HFFc6 (cell line): ENCODE measurements at regions not wholly inside any gene's neighbourhood (a gene's known extent, or its start where the extent isn't known, plus 50 kb on each side); places are given as distances from the start of the nearest gene placed in this dataset.
"Not testable (repeated sequence)": the region's sequence is repeated elsewhere in the genome, so short reads cannot be mapped to it uniquely, and the experiment has no call there.

Experiments
- DNase-seq: peaks from one replicate; pipeline ENCODE4 v3.0.0-alpha.2; 2018
- H3K27ac Mint-ChIP-seq: 2 replicates; pipeline ENCODE4 v1.8.0; 2020; ENCODE audit warnings: mild to moderate bottlenecking, mixed read lengths
- H3K27me3 Mint-ChIP-seq: 2 replicates; pipeline ENCODE4 v1.8.0; 2021; ENCODE audit warnings: mild to moderate bottlenecking, moderate library complexity, mixed read lengths; ENCODE audit not compliant: insufficient read depth
- H3K36me3 Mint-ChIP-seq: 2 replicates; pipeline ENCODE4 v1.8.0; 2021; ENCODE audit warnings: low read depth, mixed read lengths
- H3K4me1 Mint-ChIP-seq: 2 replicates; pipeline ENCODE4 v1.8.0; 2020; ENCODE audit warnings: low read depth, mixed read lengths
- H3K4me3 Mint-ChIP-seq: 2 replicates; pipeline ENCODE4 v1.8.0; 2020; ENCODE audit warnings: mild to moderate bottlenecking, moderate library complexity, mixed read lengths
- H3K9me3 Mint-ChIP-seq: 2 replicates; pipeline ENCODE4 v1.8.0; 2020; ENCODE audit warnings: mild to moderate bottlenecking, mixed read lengths
- CTCF ChIP-seq: fragments of 200-600 bp; sonication (generic); IDR thresholded peaks from 2 replicates; pipeline ENCODE4 v1.5.0; 2021; ENCODE audit warnings: antibody characterized with exemption, mild to moderate bottlenecking

- H3K4me1 Mint-ChIP-seq, result no peaks in the 10 kb centered on the region
- H3K27ac Mint-ChIP-seq, result no peak overlapping the region
- H3K9me3 Mint-ChIP-seq, result peaks cover 19% of the 10 kb centered on the region
- no peak overlapping the region for H3K4me3 Mint-ChIP-seq
- H3K27me3 Mint-ChIP-seq, result no peaks in the 10 kb centered on the region
- no peak for TF ChIP-seq CTCF
- no peaks in the 10 kb centered on the region for H3K36me3 Mint-ChIP-seq
- DNase-seq, result no peak
Measured at GRCh38 chr9:90165281-90165680, 477.3 kb downstream of the DIRAS2 start.

GRCh38 chr9:90166374-90166773, 476.2 kb downstream of the DIRAS2 start:
- peaks cover 30% of the 10 kb centered on the region for H3K9me3 Mint-ChIP-seq

GRCh38 chr9:90167914-90168313, 474.7 kb downstream of the DIRAS2 start:
- no peak for DNase-seq
- H3K27ac Mint-ChIP-seq, result no peak overlapping the region
- H3K27me3 Mint-ChIP-seq, result no peaks in the 10 kb centered on the region
- peaks cover 40% of the 10 kb centered on the region for H3K9me3 Mint-ChIP-seq
- H3K4me1 Mint-ChIP-seq, result no peaks in the 10 kb centered on the region
- H3K4me3 Mint-ChIP-seq, result no peak overlapping the region
- no peaks in the 10 kb centered on the region for H3K36me3 Mint-ChIP-seq
- TF ChIP-seq CTCF, result no peak

More at GRCh38 chr9:90166374-90166773, 476.2 kb downstream of the DIRAS2 start:
- not testable (repeated sequence) for H3K27ac Mint-ChIP-seq, H3K4me1 Mint-ChIP-seq, H3K27me3 Mint-ChIP-seq, DNase-seq, H3K4me3 Mint-ChIP-seq, H3K36me3 Mint-ChIP-seq

- no peak overlapping the region for H3K4me3 Mint-ChIP-seq
- no peaks in the 10 kb centered on the region for H3K27me3 Mint-ChIP-seq
Measured at GRCh38 chr9:90169490-90169889, 473.1 kb downstream of the DIRAS2 start.

GRCh38 chr9:90173935-90174334, 468.7 kb downstream of the DIRAS2 start:
- not testable (repeated sequence) for H3K27ac Mint-ChIP-seq, DNase-seq, H3K36me3 Mint-ChIP-seq, H3K4me1 Mint-ChIP-seq, H3K27me3 Mint-ChIP-seq, H3K4me3 Mint-ChIP-seq
- H3K9me3 Mint-ChIP-seq, result peaks cover 48% of the 10 kb centered on the region

More at GRCh38 chr9:90169490-90169889, 473.1 kb downstream of the DIRAS2 start:
- TF ChIP-seq CTCF, result no peak
- no peak overlapping the region for H3K27ac Mint-ChIP-seq
- H3K36me3 Mint-ChIP-seq, result no peaks in the 10 kb centered on the region
- H3K4me1 Mint-ChIP-seq, result no peaks in the 10 kb centered on the region
- no peak for DNase-seq
- H3K9me3 Mint-ChIP-seq, result peaks cover 44% of the 10 kb centered on the region

GRCh38 chr9:90174346-90174745, 468.3 kb downstream of the DIRAS2 start:
- not testable (repeated sequence) for H3K27me3 Mint-ChIP-seq, DNase-seq, H3K27ac Mint-ChIP-seq, H3K4me1 Mint-ChIP-seq, H3K36me3 Mint-ChIP-seq, H3K4me3 Mint-ChIP-seq
- H3K9me3 Mint-ChIP-seq, result peaks cover 48% of the 10 kb centered on the region

GRCh38 chr9:90175257-90175656, 467.4 kb downstream of the DIRAS2 start:
- no peak for TF ChIP-seq CTCF
- H3K36me3 Mint-ChIP-seq, result no peaks in the 10 kb centered on the region
- H3K9me3 Mint-ChIP-seq, result peaks cover 48% of the 10 kb centered on the region
- no peak overlapping the region for H3K4me3 Mint-ChIP-seq
- no peak for DNase-seq
- no peak overlapping the region for H3K27ac Mint-ChIP-seq
- H3K4me1 Mint-ChIP-seq, result no peaks in the 10 kb centered on the region
- H3K27me3 Mint-ChIP-seq, result no peaks in the 10 kb centered on the region
